Peyer's patch (tissue), 4 donors: ENCODE measurements at regions not wholly inside any gene's neighbourhood (a gene's known extent, or its start where the extent isn't known, plus 50 kb on each side); places are given as distances from the start of the nearest gene placed in this dataset.

ENCODE experiments used
- DNase-seq, 3 donors: peaks; one replicate each; pipeline ENCODE4 v3.0.0-alpha.2; 2017 to 2019
- H3K27ac ChIP-seq, 4 donors: fragments of 200-600 bp; sonication (generic); one replicate each; pipeline ENCODE4 v1.5.1; 2016 to 2019
- H3K27me3 ChIP-seq, 2 donors: fragments of 200-600 bp; sonication (generic); one replicate each; pipeline ENCODE4 v1.5.1; 2019
- H3K36me3 ChIP-seq, 3 donors: fragments of 200-600 bp; sonication (generic); one replicate each; pipeline ENCODE4 v1.5.1; 2016 to 2019
- H3K4me1 ChIP-seq, 4 donors: fragments of 200-600 bp; sonication (generic); one replicate each; pipeline ENCODE4 v1.5.1; 2016 to 2019
- H3K4me3 ChIP-seq, 4 donors: fragments of 200-600 bp; sonication (generic); 1 replicate in 3 of 4; 2 replicates in 1 of 4; pipeline ENCODE4 v1.5.1; 2016 to 2019; ENCODE audit warnings: mild to moderate bottlenecking in 1 of 4
- H3K9me3 ChIP-seq, 4 donors: fragments of 200-600 bp; sonication (generic); one replicate each; pipeline ENCODE4 v1.5.1; 2016 to 2019; ENCODE audit warnings: mild to moderate bottlenecking in 1 of 4
- CTCF ChIP-seq, 6 experiments: fragments of 450-650 bp in 4 of 6; fragments of 200-600 bp in 2 of 6; sonication (generic) in 1 of 6; IDR thresholded peaks; one replicate each; pipeline ENCODE4 v1.5.1; 2017 to 2019; ENCODE audit warnings: antibody characterized with exemption in 6 of 6, mild to moderate bottlenecking in 3 of 6, moderate library complexity in 1 of 6
- POLR2A ChIP-seq, 2 donors: fragments of 450-650 bp; IDR thresholded peaks; one replicate each; pipeline ENCODE4 v1.5.1; 2017; ENCODE audit warnings: antibody characterized with exemption in 2 of 2, mild to moderate bottlenecking in 2 of 2, moderate library complexity in 2 of 2

GRCh38 chr4:181140037-181140603, 1103.1 kb upstream of the TENM3 start:
- TF ChIP-seq CTCF (IDR thresholded peaks at IDR 0.05) (no peak), POLR2A (IDR thresholded peaks at IDR 0.05) (no peak)
- no peak overlapping the region for H3K4me3 ChIP-seq
- DNase-seq: no peak
- H3K27ac ChIP-seq: no peak overlapping the region
- no peaks in the 10 kb centered on the region for H3K27me3 ChIP-seq
- no peaks in the 10 kb centered on the region for H3K36me3 ChIP-seq
- no peaks in the 10 kb centered on the region for H3K4me1 ChIP-seq
- no peaks in the 10 kb centered on the region for H3K9me3 ChIP-seq

- TF ChIP-seq CTCF (IDR thresholded peaks at IDR 0.05): peak; percentile 67 to 90 (median 82)
- TF ChIP-seq POLR2A (IDR thresholded peaks at IDR 0.05): no peak
Measured at GRCh38 chr4:181143250-181143854, 1099.8 kb upstream of the TENM3 start.

GRCh38 chr4:181146051-181146450, 1097.2 kb upstream of the TENM3 start:
- TF ChIP-seq CTCF (IDR thresholded peaks at IDR 0.05) (no peak), POLR2A (IDR thresholded peaks at IDR 0.05) (no peak)
- no peaks in the 10 kb centered on the region for H3K36me3 ChIP-seq

More at GRCh38 chr4:181143250-181143854, 1099.8 kb upstream of the TENM3 start:
- H3K9me3 ChIP-seq: no peaks in the 10 kb centered on the region
- H3K36me3 ChIP-seq: no peaks in the 10 kb centered on the region
- peak; percentile 60 to 92 (median 77) for DNase-seq
- no peaks in the 10 kb centered on the region for H3K27me3 ChIP-seq
- H3K27ac ChIP-seq: no peak overlapping the region
- H3K4me1 ChIP-seq: no peaks in the 10 kb centered on the region
- no peak overlapping the region for H3K4me3 ChIP-seq

GRCh38 chr4:181147416-181147951, 1095.7 kb upstream of the TENM3 start:
- Histone ChIP-seq H3K27me3 (no peaks in the 10 kb centered on the region), H3K4me3 (no peak overlapping the region), H3K36me3 (no peaks in the 10 kb centered on the region), H3K4me1 (no peaks in the 10 kb centered on the region), H3K9me3 (no peaks in the 10 kb centered on the region), H3K27ac (no peak overlapping the region)
- TF ChIP-seq POLR2A (IDR thresholded peaks at IDR 0.05): no peak
- no peak for TF ChIP-seq CTCF (IDR thresholded peaks at IDR 0.05)
- no peak for DNase-seq

More at GRCh38 chr4:181146051-181146450, 1097.2 kb upstream of the TENM3 start:
- Histone ChIP-seq H3K9me3 (no peaks in the 10 kb centered on the region), H3K4me1 (no peaks in the 10 kb centered on the region), H3K27ac (no peak overlapping the region), H3K4me3 (no peak overlapping the region), H3K27me3 (no peaks in the 10 kb centered on the region)
- DNase-seq: no peak

- Histone ChIP-seq H3K9me3 (no peaks in the 10 kb centered on the region), H3K27ac (no peak overlapping the region), H3K4me3 (no peak overlapping the region), H3K36me3 (no peaks in the 10 kb centered on the region), H3K27me3 (no peaks in the 10 kb centered on the region), H3K4me1 (no peaks in the 10 kb centered on the region)
- DNase-seq: no peak
- TF ChIP-seq CTCF (IDR thresholded peaks at IDR 0.05): no peak
- no peak for TF ChIP-seq POLR2A (IDR thresholded peaks at IDR 0.05)
Measured at GRCh38 chr4:181148470-181148869, 1094.7 kb upstream of the TENM3 start.
